Transverse colon (tissue), 4 donors: ENCODE measurements at regions not wholly inside any gene's neighbourhood (a gene's known extent, or its start where the extent isn't known, plus 50 kb on each side); places are given as distances from the start of the nearest gene placed in this dataset.

ENCODE experiments used
- DNase-seq: peaks from one replicate; pipeline ENCODE4 v3.0.0-alpha.2; 2019
- H3K27ac ChIP-seq, 4 donors: fragments of 200-600 bp; sonication (generic); 2 replicates each; pipeline ENCODE4 v1.5.1; 2016 to 2018; ENCODE audit warnings: inconsistent platforms in 4 of 4
- H3K27me3 ChIP-seq: fragments of 200-600 bp; sonication (generic); 2 replicates; pipeline ENCODE4 v1.5.1; 2017; ENCODE audit warnings: inconsistent platforms
- H3K36me3 ChIP-seq, 4 donors: fragments of 200-600 bp; sonication (generic); 2 replicates each; pipeline ENCODE4 v1.5.1; 2017 to 2019; ENCODE audit warnings: inconsistent platforms in 4 of 4
- H3K4me1 ChIP-seq, 4 donors: fragments of 200-600 bp; sonication (generic); 2 replicates each; pipeline ENCODE4 v1.5.1; 2017 to 2020; ENCODE audit warnings: inconsistent platforms in 4 of 4
- H3K4me3 ChIP-seq, 4 donors: fragments of 200-600 bp; sonication (generic); 1 replicate in 1 of 4; 2 replicates in 3 of 4; pipeline versions ENCODE4 v1.5.1 to v1.6.1; 2017 to 2019; ENCODE audit warnings: inconsistent platforms in 4 of 4
- H3K9me3 ChIP-seq, 2 donors: fragments of 200-600 bp; sonication (generic); 2 replicates each; pipeline ENCODE4 v1.5.1; 2017 to 2019; ENCODE audit warnings: inconsistent platforms in 2 of 2
- CTCF ChIP-seq, 5 experiments: fragments of 200-600 bp in 3 of 5; fragments of 450-650 bp in 2 of 5; sonication (generic) in 3 of 5; IDR thresholded peaks; 1 replicate in 2 of 5; 2 replicates in 3 of 5; pipeline ENCODE4 v1.5.1; 2016 to 2017; ENCODE audit warnings: antibody characterized with exemption in 5 of 5, inconsistent platforms in 3 of 5, mild to moderate bottlenecking in 2 of 5, moderate library complexity in 1 of 5
- EP300 ChIP-seq: sonication (generic); formaldehyde crosslinking; IDR thresholded peaks from one replicate; pipeline ENCODE4 v1.6.1; 2017; ENCODE audit warnings: antibody characterized with exemption, low read depth
- POLR2A ChIP-seq: fragments of 450-650 bp; IDR thresholded peaks from one replicate; pipeline ENCODE4 v1.6.1; 2016; ENCODE audit warnings: antibody characterized with exemption, mild to moderate bottlenecking, moderate library complexity
- POLR2AphosphoS5 ChIP-seq, 3 donors: sonication (generic); formaldehyde crosslinking; IDR thresholded peaks; one replicate each; pipeline ENCODE4 v1.6.1; 2016; ENCODE audit warnings: antibody characterized with exemption in 3 of 3
- in situ Hi-C, 4 donors: fragments of 200-750 bp; cut with MboI; loops; one replicate each; pipeline versions ENCODE4 v1.15.0 to v1.15.1; 2017; ENCODE audit warnings: low sequenced_read_pairs in 3 of 4, low pct_ligation_motif_present in 1 of 4, low pct_unique_long_range_greater_than_20kb in 1 of 4
- intact Hi-C: fragments of 100-400 bp; cut with DNase I; formaldehyde crosslinking; loops from one replicate; pipeline ENCODE4 v1.15.1; 2023; ENCODE audit warnings: low total_unique reads
- small RNA-seq, 4 donors: library from RNA; depleted of rRNA; stranded (forward); fragments of <200 nt; gene quantifications; one replicate each; pipeline ENCODE3, GENCODE V24; 2016

- no peak for DNase-seq
- TF ChIP-seq POLR2AphosphoS5 (IDR thresholded peaks at IDR 0.05): no peak
- no peak for TF ChIP-seq POLR2A
- no peak for TF ChIP-seq CTCF (IDR thresholded peaks at IDR 0.05)
- no peak for TF ChIP-seq EP300
- in situ Hi-C loops: no loop called here
- Histone ChIP-seq H3K36me3 (no peaks in the 10 kb centered on the region), H3K4me1 (peaks cover 0 to 7% (median 0%) of the 10 kb centered on the region in 4 donors), H3K27ac (no peak overlapping the region), H3K4me3 (no peak overlapping the region), H3K9me3 (no peaks in the 10 kb centered on the region), H3K27me3 (no peaks in the 10 kb centered on the region)
- intact Hi-C loops: no loop called here
Observed at GRCh38 chr4:151811403-151811802, 50.6 kb upstream of the GATB start.

Small RNA genes in the stretch of these regions (small RNA-seq; reads per million reads assigned to genes)
- gene RN7SL446P (0.12 to 0.28 (median 0.16) reads per million in 4 donors), gene RNA5SP169 (0 reads per million in 4 donors)
